ENCODE measurements at regions not wholly inside any gene's neighbourhood (a gene's known extent, or its start where the extent isn't known, plus 50 kb on each side); places are given as distances from the start of the nearest gene placed in this dataset.

DNA sequence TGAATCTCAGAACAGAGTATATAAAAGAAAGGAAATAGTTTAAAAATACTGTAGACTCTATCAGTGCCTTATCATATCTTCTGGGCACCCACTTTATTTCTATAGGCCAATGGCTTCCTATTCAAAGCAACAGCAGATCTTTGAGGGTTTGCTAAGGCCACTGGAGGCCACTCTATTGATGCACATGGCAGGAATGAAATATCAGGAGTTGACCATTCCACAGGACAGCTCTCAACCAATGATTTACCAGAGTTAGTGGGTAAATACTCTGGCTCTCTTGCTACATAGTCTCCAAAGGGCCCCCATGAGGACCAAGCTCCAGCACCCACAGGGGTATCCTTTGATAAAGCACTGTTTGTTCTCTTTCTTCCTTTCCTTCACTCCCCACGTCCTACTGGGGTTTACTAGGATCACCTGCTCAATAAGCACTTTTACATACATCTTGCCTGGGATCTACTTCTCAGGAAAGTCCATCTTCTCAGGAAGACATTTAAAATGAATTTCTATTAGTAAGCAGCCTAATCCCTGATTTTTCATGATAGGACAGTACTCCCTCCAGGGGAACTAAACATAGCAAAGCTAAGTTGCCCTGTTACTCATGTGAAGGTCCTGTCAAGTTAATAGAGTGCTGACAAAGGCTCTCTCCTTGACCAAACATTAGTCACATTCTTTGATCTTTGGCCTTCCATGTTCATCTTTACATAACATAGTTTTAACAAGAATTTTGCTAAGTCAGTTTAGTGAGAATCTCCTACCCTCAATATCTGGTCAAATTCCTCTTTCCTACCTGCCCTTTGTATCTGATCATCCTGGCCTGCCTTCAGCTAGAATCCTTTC lies 459.7 kb downstream of the GRXCR1 start:
- no peak for DNase-seq

DNA sequence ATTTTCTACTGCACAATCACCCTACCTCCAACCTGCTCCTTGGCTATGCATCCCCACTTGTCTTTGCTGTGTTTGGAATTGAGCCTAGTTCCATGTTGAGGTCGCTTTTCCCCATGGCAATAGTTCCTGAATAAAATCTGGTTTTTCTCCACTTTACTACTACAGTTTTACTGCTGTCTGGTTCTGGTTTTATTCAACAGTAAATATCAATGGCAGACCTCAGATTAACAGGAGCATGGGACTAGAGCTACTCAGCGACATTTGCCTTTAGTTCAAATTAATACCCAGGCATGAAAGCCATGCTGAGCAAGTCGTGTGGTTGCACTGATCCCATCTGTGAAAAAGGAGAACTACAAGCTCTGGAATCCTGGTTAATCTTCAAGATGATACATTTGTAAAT lies 460.3 kb downstream of the GRXCR1 start:
- no peak for DNase-seq

GRCh38 chr4:43353552-43353951 lies 461.0 kb downstream of the GRXCR1 start:
- no peak for DNase-seq

- DNase-seq, result no peak
Observed at GRCh38 chr4:43356786-43357185, 464.3 kb downstream of the GRXCR1 start.

GRCh38 chr4:43357252-43357974 lies 464.9 kb downstream of the GRXCR1 start:
- no peak for DNase-seq

DNA sequence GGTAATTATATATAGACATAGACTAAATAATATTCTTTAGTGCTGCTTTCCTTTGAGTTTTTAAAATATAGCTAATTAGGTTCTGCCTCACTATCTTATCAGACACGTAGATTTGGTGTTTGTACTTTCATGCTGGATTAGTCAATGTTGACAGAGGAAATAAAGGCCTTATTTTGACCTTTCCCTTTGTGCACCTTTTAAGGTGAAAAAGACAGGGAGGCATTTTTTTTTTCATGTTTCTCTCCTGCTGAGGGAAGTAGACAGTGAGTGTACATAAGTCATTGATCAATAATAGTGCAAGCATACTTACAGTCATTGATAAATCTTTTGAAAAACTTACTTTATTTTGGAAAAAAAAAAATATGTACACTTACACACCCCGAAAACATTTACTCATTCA lies 467.8 kb downstream of the GRXCR1 start:
- no peak for DNase-seq

DNA sequence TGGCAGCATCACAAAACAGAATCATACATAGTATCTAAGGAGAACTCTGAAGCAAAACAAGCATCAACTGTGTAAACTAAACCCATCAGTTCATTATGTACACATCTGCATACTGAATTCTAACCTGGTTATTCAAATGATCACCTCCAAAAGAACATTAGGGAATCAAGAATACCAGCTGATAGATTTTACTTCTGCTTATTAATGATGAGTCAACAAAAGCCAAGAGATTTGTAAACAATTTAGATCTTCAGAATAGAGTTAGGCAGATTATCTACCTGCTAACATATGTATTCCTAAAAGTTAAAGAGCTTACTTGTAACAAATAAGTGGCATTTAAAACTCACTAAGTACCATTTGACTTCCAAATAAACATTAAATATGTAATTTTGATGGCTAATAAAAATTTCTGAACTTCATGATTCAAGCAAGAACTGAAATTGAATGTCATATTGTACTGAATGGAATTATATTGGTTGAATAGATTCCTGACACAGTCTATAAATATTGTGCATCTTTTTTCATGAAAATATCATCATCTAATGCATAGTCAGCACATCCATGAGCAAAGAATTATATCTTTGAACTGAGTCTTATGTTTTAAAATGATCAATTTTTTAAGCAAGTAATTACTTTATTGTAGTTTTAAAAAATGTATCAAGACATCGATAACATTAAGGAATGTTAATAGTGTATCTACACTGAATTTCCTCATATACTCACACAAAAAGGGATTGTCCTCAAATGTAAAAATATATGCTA lies 470.5 kb downstream of the GRXCR1 start:
- no peak for DNase-seq

DNA sequence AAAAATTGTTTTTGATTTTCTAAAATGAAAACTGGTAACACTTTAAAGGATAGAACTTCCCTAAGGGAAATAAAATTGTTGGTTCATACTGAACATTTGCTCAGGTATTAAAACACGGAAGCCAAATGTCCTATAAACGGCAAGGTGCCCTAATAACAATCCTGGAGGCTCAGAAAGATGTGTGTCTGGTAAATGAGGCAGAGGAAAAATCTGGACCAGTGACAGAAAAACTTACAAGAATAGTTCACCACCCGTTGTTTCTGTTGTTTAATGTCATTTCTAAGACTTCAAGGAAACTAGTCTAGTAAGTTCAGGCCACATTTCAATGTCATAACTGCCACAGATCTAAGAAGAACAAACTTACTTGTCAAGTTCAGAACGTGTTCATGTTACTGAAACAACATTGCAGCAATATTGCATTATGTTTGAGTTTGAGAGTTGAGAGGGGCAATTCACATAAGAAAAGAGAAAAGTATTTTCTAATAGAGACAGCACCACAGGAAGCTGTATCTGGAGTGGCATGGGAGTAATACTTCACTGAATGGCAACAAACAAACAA lies 476.6 kb downstream of the GRXCR1 start:
- no peak for DNase-seq

DNA sequence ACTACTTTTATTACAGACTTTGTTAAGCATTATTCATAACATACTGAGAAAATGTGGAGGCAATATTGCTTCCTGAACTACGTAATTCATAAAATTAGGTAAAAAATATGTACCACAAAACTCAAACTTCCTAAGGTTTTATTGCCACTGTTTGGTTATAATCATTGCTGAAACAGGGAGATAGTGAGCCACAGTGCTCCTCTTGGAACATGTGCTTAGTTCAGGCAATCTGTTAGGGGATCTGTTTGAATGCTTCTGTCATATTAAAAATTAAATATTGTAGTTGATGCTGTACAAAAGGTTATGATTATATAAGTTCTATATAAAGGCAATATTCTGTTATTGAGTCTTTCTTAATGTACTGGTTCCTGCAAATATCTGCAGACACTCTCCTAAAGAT lies 480.7 kb downstream of the GRXCR1 start:
- DNase-seq, result no peak

- no peak for DNase-seq
Observed at GRCh38 chr4:43374216-43374751, 481.8 kb downstream of the GRXCR1 start.

DNA sequence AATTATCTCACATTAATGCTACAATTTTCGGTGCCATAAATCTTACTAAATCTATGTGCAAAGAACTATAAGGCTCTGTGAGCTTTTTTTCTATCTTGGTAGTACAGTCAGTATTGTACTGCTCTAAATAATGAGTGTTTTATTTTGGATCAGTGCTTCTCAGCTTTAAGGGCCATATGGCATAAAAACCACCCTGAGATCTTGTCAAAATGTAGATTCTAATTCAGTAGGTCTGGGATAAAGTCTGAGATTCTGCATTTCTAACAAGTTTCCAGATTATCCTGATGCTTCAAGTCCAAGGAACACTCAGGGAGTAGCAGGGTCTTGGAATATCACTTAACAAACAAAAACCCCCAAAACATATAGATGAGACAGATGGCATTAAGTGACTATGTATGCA lies 486.5 kb downstream of the GRXCR1 start:
- DNase-seq, result no peak

DNA sequence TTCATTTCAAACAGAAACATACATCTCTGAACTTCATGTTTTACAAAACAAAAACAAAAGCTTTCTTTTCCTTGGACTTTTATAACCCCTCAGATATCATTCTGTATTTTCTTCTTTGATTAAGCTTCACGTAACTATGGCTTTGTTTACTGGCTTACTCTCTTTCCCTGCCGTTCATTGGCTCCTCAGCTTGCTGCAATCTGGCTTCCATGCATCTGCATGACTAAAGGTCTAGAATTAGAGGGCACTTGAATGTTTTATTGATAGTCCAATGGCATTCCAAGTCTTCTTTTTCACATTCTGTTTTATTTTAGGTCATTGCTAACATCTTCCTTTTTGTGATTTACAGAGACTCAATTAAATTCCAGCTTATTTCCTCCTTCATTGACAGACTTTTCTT lies 487.6 kb downstream of the GRXCR1 start:
- no peak for DNase-seq

DNA sequence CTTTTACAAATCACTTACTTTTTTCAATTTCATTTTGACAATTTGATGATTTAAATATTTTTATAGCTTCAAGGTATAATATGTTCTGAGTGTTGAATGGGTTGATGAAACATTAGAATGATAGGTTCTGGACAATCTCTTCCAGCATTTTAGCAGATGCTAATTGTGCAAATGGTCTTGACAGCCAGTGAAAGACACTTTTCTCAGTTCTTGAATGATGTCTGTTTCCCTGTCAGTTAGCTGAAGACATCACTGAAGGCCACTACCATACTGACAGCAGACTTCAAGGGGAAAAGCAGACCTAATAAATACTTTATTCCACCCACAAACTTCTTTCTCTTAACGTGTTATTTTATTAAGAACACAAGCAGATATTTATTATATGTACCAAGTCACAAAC lies 498.6 kb downstream of the GRXCR1 start:
- no peak for DNase-seq

DNA sequence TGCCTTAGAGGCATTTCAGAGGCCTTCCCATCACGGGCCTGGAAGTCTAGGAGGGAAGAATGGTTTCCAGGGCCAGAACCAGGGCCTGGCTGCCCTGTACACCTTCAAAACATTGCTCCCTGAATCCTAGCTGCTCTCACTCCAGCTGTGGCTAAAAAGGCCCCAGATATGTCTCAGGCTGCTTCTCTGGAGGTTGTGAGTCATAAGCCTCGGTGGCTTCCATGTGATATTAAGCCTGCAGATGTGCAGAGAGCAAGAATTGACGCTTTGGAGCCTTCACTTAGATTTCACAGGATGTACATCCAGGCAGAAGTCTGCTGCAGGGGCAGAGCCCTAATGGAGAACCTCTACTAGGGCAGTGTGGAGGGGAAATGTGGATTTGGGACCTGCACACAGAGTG lies 502.5 kb downstream of the GRXCR1 start:
- no peak for DNase-seq

- DNase-seq, result no peak
Observed at GRCh38 chr4:43399726-43400125, 507.2 kb downstream of the GRXCR1 start.

GRCh38 chr4:43402393-43402792 lies 509.9 kb downstream of the GRXCR1 start:
- no peak for DNase-seq

- DNase-seq, result no peak
Observed at GRCh38 chr4:43410636-43411035, 518.1 kb downstream of the GRXCR1 start.

GRCh38 chr4:43411226-43411625 lies 518.7 kb downstream of the GRXCR1 start:
- DNase-seq, result no peak

DNA sequence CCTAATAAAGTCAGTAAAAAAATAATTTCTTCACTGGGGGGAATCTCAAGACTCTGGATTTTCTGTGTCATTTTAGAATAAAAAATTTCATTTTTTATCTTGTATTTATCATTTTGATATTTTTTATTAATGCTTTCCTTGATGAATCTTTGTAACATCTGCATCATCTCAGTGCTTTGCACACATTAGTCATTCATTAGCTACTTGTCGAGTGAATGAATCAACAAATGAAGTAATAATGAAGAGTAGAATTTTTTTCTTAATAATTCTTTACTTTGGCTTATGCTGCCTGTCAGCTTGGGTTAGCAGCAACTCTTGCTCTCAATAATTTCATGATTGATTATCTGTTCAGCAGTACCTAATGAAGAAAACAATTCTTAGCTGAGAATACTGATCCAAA lies 530.8 kb downstream of the GRXCR1 start:
- DNase-seq, result no peak

DNA sequence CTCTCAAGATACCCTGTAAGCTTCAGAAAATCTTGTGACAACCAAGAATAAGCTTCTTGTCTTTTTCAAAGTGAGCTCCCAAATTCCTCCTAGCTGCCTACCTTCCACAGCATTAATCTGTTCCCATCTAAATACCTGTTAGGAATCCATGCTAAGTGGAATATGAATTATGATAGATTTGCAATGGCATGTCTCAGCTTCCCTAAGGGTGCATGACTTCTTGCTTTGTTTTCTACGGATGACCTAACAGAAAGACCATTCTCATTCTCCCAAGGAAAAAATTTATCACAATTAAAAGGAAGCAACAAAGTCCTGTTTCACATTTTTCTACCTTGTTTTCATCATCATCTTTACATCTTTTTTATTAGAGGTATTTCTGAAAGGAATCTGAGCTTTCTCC lies 532.7 kb downstream of the GRXCR1 start:
- DNase-seq, result no peak

GRCh38 chr4:43435291-43435690 lies 542.8 kb downstream of the GRXCR1 start:
- no peak for DNase-seq

GRCh38 chr4:43452948-43453347 lies 560.4 kb downstream of the GRXCR1 start:
- DNase-seq, result no peak

GRCh38 chr4:43456383-43456782 lies 563.9 kb downstream of the GRXCR1 start:
- DNase-seq, result no peak

Data from NCI-H2107 (cell line).